GM21619 (cell line): ENCODE measurements at regions not wholly inside any gene's neighbourhood (a gene's known extent, or its start where the extent isn't known, plus 50 kb on each side); places are given as distances from the start of the nearest gene placed in this dataset.

ENCODE experiments used
- ATAC-seq: cut with Tn5 transposase; IDR thresholded peaks from one replicate; pipeline ENCODE4 v1.9.1; 2021; ENCODE audit not compliant: unreplicated experiment

DNA sequence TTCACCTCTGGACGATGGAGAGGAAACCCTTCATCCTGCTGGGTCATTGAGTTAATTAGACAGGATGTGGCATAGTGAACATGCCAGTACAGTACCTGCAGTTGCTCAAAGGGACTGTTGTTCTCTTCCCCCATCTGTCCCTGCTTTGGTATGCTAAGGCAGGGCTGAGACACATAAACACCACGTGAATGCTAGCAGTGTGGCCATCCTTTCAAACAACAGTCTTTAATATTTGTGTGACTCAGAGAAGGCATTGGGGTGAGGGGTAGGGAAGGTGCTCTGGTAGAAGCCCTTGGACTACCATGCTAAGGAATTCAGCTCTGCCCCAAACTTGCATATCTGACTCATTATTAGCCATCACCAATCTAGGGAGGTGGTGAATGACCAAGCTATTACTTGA, 180.2 kb upstream of the ZNF618 start:
- no peak for ATAC-seq

DNA sequence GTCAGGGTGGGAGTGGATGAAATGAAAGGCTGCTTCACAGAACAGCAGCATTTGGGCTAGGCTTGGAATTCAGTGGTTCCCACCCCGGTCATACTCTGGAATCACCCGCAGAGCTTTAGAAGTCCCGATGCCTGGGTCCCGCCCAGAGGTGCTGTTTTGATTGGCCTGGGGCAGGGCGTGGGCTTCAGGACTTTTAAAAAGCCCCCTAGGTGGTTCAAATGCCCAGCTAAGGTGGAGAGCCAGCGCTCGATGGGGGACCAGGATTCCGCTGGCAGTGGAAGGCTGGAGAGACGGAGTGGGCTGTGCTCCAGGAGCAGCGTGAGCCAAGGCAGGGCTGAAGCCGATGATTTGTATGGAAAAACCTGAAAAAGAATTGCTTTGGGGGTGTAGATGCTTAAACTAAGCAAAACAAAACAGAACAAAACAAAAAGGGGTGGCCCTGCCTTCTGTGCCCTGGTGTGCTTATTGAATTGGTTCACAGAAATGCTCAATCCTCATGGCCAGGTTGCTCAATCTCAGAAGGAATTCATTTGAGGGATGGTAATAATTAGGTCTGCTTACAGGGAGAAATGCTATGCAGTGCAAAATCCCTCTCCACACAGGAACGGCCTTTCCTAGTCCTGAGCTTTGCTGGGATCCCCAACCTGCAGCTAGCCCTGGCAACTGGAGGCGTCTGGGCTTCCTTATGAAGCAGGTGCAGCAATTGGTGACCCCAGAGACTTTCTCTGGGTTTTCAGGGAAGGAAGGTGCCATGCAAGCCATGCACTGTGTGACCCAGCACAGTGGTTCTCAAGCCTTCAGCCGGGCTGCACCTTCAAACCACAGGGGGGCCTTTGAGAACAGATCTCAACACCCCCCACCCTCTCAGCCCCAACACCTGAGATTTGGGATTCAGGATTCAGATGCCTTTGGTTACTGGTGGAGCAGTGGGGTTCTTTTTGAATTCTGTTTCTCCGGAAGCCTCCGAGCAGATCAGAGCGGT, 174.0 kb upstream of the ZNF618 start:
- no peak for ATAC-seq

DNA sequence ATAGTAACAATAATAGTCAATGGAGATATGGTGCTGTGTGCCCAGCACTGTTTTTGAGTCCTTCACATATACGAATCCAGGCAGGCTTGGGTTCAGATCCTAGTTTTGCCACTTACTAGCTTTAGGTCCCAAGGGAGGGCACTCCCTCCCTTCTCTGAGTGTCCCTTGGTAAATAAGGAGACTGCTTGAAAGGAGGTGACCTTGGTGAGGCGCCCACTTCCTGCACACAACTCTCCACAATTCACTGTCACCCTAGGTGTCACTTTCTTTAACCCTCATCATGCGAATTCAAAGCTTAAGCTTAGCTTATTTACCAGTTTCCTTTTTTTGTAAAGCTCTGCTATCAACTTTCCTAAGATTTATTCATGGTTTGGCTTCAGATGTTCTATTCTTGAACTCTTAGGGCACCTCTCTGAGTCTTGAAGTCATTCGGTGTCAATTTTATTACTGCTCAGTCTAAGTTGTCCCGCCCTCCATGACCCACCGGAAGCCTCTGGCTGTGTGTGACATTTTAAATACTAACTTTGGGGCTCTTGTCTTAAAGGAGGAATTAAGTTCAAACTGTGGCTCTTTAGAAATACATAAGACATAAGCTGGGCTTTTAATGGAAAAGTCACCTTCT, 170.7 kb upstream of the ZNF618 start:
- no peak for ATAC-seq

GRCh38 chr9:113705928-113706519, 170.1 kb upstream of the ZNF618 start:
- ATAC-seq: no peak

DNA sequence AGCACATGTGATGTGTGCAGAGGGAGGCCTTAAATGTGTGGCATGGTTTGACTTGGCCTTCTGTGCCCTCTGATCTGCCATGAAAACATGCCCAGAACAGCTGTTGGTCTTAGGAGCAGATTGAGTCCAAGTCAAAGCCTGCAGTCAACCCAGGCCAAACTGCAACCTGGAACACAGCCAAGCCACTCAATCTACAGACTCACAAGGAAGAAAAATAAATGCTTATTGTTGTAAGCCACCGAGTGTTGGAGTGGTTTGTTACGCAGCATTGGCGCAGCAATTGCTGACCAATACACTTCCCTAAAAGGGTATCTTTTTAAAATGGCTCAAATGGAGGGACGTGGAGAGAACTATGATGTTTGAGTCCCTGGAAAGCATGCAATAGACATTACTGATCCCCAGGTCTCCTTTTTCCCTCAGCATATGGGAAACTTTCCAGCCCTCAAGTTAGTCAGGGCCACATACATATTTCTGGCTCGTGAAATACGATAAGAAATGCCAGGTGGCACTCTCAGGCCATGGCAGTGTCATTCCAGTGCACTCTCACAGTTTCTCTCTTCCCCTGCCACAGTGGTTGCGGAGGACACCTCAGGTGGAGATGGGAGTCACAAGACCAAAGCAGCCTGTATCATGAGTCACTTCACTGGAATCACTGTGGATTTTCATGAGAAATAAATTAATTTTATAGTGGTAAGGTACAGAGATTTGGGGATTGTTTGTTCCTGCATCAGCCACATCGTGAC, 168.0 kb upstream of the ZNF618 start:
- no peak for ATAC-seq

GRCh38 chr9:113708821-113709713, 167.0 kb upstream of the ZNF618 start:
- ATAC-seq: no peak

GRCh38 chr9:113709721-113710120, 166.4 kb upstream of the ZNF618 start:
- ATAC-seq: no peak

GRCh38 chr9:113711251-113711650, 164.9 kb upstream of the ZNF618 start:
- no peak for ATAC-seq

- ATAC-seq: no peak
Observed at GRCh38 chr9:113712053-113712452, 164.1 kb upstream of the ZNF618 start.

DNA sequence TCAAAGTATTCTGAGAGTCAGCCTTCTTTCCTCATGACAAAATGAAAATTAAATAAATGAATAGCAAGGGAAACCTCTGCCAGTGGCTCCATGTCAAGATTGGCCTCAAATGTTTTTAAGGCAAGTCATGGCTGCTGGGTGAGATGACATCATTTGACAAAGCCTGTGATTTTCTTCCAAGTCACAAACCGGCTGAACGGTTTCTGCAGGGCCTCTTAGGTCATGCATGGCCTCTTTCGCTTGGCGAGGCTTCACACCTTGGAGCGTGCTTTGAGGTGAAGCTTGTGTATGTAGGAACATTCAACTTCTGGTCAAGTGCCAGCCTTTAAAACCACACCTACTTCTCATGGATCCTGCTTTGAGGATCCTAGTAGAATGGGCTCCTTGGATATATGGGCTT, 161.0 kb upstream of the ZNF618 start:
- no peak for ATAC-seq

- ATAC-seq: no peak
Observed at GRCh38 chr9:113719919-113720318, 156.2 kb upstream of the ZNF618 start.

GRCh38 chr9:113720495-113720894, 155.6 kb upstream of the ZNF618 start:
- ATAC-seq: no peak

DNA sequence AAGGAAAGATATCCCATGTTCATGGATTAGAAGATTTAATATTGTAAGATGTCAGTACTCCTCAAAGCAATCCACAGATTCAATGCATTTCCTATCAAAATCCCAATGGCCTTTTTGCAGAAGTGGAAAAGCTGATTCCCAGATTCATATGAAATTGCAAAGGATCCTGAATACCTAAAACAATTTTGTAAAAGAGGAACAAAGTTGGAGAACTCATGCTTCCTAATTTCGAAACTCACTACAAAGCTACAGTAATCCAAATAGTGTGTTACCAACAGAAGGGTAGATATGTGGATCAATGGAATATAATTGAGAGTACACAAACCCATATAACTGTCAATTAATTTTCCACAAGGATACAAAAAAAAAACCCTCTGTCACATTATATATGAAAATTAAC, 154.3 kb upstream of the ZNF618 start:
- ATAC-seq: no peak

GRCh38 chr9:113724202-113724601, 151.9 kb upstream of the ZNF618 start:
- ATAC-seq: no peak

DNA sequence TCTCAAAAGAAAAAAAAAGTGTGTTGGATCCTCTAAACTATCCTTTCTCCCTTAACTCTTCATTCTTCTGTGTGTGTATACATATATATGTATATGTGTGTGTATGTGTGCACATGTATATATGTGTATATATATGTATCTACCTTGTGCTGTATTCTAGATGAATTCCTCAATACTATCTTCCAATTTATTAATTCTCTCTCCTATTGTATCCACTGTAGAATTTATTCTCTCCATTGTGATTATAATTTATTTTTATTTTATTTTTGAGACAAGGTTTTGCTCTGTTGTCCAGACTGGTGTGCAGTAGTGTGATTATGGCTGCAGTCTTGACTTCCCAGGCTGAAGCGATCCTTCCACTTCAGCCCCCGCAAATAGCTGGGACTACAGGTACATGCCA, 147.1 kb upstream of the ZNF618 start:
- ATAC-seq: no peak

- no peak for ATAC-seq
Observed at GRCh38 chr9:113734826-113735225, 141.3 kb upstream of the ZNF618 start.

- ATAC-seq: no peak
Observed at GRCh38 chr9:113737517-113738271, 138.4 kb upstream of the ZNF618 start.

DNA sequence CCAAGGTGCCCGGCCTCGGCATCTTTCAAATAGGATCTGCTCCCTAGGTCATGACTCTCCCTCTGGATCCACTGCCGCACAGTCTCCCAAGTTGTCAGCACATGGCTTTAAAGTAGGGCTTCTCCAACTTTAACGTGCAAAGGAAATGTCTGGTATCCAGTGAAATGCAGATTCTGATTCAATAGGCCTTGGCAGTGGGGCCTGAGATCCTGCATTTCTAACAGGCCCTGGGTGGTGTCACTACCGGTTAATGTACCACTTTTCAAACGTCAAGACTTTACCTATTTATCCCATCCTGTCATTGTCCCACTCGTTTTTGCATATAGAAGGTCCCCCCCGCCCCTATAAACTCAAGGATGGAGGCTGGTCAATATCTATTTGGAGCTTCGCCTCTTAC, 137.6 kb upstream of the ZNF618 start:
- no peak for ATAC-seq

GRCh38 chr9:113738893-113739604, 137.1 kb upstream of the ZNF618 start:
- no peak for ATAC-seq
